Activated naive CD4-positive, alpha-beta T cell treated with anti-CD3 and anti-CD28 coated beads, Interleukin-2, amount 50 U/mL, for 72 hours (primary cell): ENCODE measurements at regions not wholly inside any gene's neighbourhood (a gene's known extent, or its start where the extent isn't known, plus 50 kb on each side); places are given as distances from the start of the nearest gene placed in this dataset.
"Not testable (repeated sequence)": the region's sequence is repeated elsewhere in the genome, so short reads cannot be mapped to it uniquely, and the experiment has no call there.

Source experiments
- ATAC-seq, 2 donors: fragments of 150-1000 bp; cut with Tn5 transposase; 2 replicates each; pipeline ENCODE4 v1.10.0; 2021; ENCODE audit warnings: mild to moderate bottlenecking in 2 of 2, moderate library complexity in 2 of 2
- DNase-seq, 2 donors: peaks; one replicate each; pipeline ENCODE4 v3.0.0; 2021 to 2022; ENCODE audit warnings: low spot score in 2 of 2
- H3K27ac Mint-ChIP-seq, 2 donors: one replicate each; pipeline ENCODE4 v1.8.0; 2022; ENCODE audit warnings: mild to moderate bottlenecking in 2 of 2, mixed read lengths in 2 of 2
- H3K36me3 Mint-ChIP-seq, 2 donors: one replicate each; pipeline ENCODE4 v1.8.0; 2022; ENCODE audit warnings: mixed read lengths in 2 of 2
- H3K9me3 Mint-ChIP-seq, 2 donors: one replicate each; pipeline ENCODE4 v1.8.0; 2022; ENCODE audit warnings: mixed read lengths in 2 of 2

DNA sequence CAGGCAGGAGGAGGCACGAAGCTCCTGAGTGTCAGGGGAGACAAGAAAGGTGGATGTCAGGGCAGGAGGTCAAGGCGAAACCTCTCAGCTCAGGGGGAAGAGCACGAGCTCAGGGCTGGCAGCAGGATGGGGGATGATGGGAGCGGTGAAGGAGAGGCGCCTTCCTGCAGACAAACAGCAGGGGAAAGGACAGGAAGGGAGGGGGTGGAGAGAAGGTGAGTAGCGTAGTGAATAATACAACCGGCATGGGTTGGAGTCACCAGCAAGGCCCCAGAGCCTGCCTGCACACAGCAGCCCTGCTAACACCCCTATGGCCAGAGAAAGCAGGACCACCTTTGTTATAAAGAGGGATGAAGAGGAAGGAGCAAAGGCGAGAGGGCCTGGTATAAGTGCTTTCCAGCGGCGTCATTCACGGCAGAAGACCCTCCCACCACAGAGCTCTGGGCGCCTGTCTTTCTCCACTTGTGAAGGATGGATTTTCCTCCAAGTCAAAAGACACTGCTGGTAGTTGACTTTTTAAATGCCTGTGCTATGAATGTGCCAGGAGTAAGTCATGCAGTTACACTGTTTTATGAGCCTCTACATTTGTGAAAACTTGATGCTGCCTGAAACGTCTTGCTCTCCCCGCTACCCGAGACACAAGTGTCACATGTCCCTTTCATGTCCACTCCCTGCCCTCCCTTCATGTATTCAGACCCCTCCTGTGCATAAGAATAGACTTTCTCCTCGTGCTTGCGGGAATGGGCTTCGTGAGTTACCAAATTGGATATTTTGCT lies 84.8 kb upstream of the IRX1 start:
- DNase-seq (no peak), ATAC-seq (no peak)
- Mint-ChIP-seq H3K27ac (no peak overlapping the region), H3K36me3 (peaks cover 0 to 6% of the 10 kb centered on the region in 2 donors), H3K9me3 (peaks cover 12 to 14% of the 10 kb centered on the region in 2 donors)

DNA sequence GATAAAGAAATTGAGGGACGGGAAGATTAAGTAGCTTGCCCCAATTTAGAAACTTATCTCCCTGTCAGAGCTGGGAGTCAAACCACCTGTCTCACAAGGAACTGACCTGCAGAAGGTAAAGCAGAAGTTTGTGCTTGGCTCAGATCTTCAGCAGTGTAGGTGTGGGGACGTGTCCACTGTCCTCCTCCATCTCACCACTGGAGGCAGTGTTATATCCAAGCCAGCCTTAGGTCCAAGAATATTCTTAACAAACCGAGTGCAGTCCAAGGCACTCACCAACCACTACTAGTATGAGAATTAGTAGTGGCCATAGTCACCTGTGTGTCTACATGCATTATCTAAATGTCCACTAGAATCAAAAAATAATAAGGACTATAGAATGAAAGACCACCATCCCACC lies 86.3 kb upstream of the IRX1 start:
- peaks cover 9 to 10% of the 10 kb centered on the region in 2 donors for H3K9me3 Mint-ChIP-seq
- DNase-seq (no peak), ATAC-seq (no peak)
- H3K27ac Mint-ChIP-seq = no peak overlapping the region
- peaks cover 0 to 6% of the 10 kb centered on the region in 2 donors for H3K36me3 Mint-ChIP-seq

DNA sequence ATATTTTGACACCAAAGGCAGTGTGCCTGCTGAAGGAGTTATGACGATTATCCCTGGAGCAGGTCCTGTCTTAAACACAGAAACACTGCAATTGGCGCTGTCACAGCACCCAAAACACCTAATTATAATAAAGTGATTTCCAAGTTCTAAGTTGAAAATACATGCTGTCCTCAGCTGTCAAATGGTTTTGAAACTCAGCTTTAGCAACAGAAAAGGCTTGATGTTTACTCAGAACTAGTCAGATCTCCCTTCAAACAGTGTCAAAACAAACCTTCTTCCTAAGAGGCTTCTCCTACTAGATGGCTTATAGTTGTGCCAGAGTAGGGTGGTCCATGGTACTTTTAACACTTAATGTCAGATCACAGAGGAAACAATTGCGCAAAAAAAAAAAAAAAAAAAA lies 87.2 kb upstream of the IRX1 start:
- Mint-ChIP-seq H3K27ac (no peak overlapping the region), H3K36me3 (peaks cover 0 to 6% of the 10 kb centered on the region in 2 donors), H3K9me3 (peaks cover 9 to 10% of the 10 kb centered on the region in 2 donors)
- no peak for DNase-seq
- no peak for ATAC-seq

DNA sequence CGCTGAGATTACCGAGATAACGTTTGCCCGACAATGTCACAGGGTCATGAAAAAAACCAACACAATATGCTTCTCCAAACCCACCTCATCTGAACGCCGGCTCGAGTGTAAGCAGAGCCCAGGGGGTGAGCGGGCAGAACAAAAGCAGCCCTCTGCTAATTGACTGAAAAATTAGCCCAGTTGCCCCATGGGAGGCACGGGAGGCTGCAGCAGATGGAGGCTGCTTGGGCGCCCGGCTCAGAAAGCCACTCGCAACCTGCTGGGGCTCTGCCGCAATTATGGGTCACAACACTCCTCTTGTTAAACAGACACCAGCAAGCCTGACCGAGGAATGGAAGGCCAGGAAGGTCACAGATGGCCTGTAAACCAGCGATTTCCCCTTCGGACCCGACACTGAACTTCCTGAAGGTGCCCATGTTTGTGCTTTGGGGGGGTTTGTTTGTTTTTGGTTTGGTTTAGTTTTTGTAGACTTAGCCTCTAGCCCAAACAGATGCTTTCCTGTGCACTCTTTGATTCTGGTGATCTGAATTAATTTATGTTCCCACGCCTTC lies 104.6 kb upstream of the IRX1 start:
- DNase-seq = no peak
- no peak for ATAC-seq
- Mint-ChIP-seq H3K9me3 (peaks cover 9 to 29% of the 10 kb centered on the region in 2 donors), H3K27ac (no peak overlapping the region), H3K36me3 (no peaks in the 10 kb centered on the region)

DNA sequence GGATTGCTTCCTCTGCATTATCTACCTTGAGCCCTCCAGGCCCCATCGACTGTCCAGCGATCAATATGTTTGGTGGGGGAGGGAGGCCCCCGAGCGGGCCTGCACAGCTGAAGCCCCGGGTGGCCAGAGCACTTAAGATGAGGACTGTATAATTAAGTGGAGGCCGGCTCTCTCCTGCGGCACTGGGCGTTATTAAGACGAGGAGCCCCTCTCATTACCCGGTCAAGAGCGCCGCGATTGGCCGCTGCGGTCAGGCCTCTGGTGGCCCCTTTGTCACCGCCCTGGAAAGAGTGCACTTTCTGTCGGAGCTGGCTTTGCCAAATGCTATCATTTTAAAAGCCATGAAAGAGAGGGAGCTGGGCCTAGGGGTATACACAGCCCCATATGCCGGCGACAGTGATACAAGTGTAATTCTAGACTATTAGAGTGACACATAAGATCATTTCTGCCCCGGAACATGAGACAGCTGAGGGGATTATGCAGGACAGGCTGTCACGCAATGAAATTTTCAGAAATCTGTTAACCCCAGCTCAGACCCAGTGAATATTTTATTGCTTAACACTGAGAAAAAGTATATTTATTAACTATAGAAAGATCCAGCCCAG lies 106.3 kb upstream of the IRX1 start:
- H3K27ac Mint-ChIP-seq = no peak overlapping the region
- ATAC-seq = no peak
- peaks cover 9 to 34% of the 10 kb centered on the region in 2 donors for H3K9me3 Mint-ChIP-seq
- DNase-seq = no peak
- H3K36me3 Mint-ChIP-seq = no peaks in the 10 kb centered on the region

DNA sequence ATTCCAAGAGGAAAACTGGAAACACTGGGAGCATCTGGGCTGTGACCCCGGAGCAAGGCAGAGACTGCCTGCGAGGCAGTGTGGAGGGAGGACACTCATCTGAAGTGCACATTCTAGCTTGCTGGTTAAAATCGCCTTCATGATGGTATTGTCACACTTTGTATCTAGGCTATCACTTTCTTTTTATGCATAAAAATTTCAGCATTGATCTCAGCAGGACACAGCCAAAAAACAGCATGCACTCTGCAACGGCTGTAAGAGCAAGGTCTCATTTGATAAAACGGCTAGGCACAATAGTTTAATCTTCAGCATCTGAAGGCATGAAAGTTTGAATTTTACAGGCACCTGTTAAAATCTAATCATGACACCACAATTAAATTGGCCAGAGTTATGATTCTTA lies 110.8 kb upstream of the IRX1 start:
- ATAC-seq = no peak
- DNase-seq = no peak
- H3K36me3 Mint-ChIP-seq = no peaks in the 10 kb centered on the region
- H3K9me3 Mint-ChIP-seq = peaks cover 12 to 27% of the 10 kb centered on the region in 2 donors
- H3K27ac Mint-ChIP-seq = no peak overlapping the region

DNA sequence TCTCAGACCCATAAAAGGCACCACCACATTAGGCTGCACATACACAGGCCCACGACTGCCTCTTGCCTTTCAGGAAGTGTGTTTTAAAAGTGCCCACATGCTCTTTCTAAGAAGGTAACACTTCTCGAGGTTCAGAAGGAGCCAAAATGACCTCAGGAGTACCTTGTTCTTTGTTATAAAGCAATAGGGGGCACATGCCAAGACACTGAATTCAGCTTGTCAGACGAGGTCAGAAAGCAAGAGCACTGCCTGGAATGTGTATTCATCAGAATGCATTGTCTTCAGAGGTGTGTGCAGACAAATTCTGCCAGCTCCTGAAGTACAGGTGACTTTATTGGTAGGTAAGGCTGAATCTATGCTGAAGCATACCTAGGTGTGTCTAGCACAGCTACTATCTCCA lies 114.5 kb upstream of the IRX1 start:
- no peak for ATAC-seq
- DNase-seq = no peak
- peaks cover 21 to 25% of the 10 kb centered on the region in 2 donors for H3K9me3 Mint-ChIP-seq
- no peak overlapping the region for H3K27ac Mint-ChIP-seq
- H3K36me3 Mint-ChIP-seq = no peaks in the 10 kb centered on the region

DNA sequence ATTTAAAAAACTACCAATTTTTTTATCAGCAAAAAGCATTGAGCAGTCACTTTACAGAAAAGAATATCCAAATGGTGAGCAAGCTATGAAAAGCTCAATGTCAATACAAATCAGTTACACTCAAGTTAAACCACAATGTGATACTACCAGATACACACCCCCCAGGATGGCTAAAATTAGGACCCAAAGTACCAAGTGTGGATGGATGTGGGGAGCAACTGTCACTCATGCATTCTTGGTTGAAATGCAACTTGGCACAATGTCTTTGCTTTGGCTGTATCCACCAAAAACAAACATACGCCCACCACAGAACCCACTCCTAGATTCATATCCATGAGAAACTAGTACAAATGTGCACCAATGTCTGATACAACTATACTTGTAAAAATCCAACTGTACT lies 120.0 kb upstream of the IRX1 start:
- Mint-ChIP-seq H3K27ac (no peak overlapping the region), H3K36me3 (no peaks in the 10 kb centered on the region), H3K9me3 (peaks cover 8 to 17% of the 10 kb centered on the region in 2 donors)
- ATAC-seq (no peak), DNase-seq (no peak)

DNA sequence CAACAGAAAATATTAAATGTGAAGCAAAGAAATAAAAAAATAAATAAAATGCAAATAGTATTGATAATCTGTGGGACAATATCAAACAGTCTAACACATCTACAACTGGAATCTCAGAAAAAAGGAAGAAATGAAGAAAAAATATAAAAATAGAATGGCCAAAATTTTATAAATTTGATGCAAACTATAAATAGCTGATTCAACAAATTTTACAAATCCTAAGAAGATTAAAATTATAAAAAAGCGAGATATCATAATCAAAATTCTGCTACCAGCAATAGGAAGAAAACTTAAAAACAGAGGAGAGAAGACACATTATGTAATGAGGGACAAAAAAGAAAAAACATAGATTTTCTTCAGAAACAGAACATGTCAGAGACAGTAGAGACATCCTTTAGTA lies 129.2 kb upstream of the IRX1 start:
- Mint-ChIP-seq H3K9me3 (peaks cover 0 to 9% of the 10 kb centered on the region in 2 donors), H3K27ac (no peak overlapping the region), H3K36me3 (no peaks in the 10 kb centered on the region)
- DNase-seq (no peak), ATAC-seq (no peak)

DNA sequence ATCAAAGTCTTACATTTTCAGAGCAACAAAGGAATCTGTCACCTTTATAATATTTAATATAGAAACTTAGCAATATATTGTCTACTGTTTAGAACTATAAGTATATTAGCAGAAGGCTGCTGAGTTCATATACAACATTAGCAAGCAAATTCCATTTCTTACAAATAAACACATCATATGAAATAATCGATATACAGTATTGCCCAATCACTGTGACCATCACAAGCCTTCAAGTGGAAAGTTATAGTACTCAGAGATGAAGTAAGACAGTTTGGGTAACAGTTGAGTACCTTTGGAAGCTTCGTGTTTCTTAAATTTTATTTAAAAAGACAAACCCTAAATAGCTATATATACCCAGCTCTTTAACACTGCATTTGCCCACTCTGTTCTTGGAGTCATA lies 135.2 kb upstream of the IRX1 start:
- peaks cover 6 to 12% of the 10 kb centered on the region in 2 donors for H3K9me3 Mint-ChIP-seq
- H3K27ac Mint-ChIP-seq = no peak overlapping the region
- H3K36me3 Mint-ChIP-seq = no peaks in the 10 kb centered on the region
- DNase-seq (no peak), ATAC-seq (no peak)

DNA sequence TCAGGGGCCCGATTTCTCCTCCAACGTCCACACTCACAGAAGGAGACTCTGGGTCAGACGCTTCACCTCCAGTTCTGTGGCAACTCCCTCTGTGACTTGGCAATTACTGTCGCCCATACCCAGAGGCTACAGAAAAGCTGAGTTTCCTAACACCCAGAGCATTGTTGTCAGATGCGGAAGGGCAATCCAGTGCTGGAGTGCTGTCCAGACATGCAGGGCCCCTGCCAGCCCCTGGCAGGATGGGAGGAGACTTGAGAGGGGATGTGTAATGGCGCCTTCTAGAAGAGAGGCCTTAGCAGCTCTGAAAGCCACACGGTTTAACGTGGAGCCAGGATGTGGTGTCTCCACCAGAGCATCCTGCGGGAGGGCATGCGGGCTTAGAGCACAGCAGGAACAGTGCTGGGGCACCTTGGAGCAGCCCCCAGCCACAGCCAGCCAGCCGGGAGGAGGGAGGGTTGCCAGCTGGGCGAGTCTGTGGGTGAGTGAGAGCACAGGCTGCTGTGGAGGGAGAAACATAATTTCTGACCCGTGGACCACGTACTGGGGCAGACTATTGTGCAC lies 139.4 kb upstream of the IRX1 start:
- H3K36me3 Mint-ChIP-seq = no peaks in the 10 kb centered on the region
- no peak for ATAC-seq
- no peak overlapping the region for H3K27ac Mint-ChIP-seq

DNA sequence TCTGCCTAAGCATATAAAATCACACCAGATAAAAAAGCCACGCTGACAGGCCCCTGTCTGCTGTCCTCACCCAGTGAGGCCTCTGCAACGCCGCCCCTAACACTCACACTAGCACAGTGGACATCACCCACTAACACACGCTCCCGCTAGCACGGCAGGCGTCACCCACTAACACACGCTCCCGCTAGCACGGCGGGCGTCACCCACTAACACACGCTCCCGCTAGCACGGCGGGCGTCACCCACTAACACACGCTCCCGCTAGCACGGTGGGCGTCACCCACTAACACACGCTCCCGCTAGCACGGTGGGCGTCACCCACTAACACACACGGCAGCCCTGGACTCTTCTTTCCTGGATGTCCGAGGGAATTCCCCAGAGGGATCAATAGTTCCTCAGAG lies 141.6 kb upstream of the IRX1 start:
- H3K9me3 Mint-ChIP-seq = peaks cover 10 to 11% of the 10 kb centered on the region in 2 donors
- ATAC-seq, H3K27ac Mint-ChIP-seq, H3K36me3 Mint-ChIP-seq, DNase-seq: not testable (repeated sequence)

More for the DNA sequence above, 139.4 kb upstream of the IRX1 start:
- H3K9me3 Mint-ChIP-seq = peaks cover 10 to 11% of the 10 kb centered on the region in 2 donors
- no peak for DNase-seq

DNA sequence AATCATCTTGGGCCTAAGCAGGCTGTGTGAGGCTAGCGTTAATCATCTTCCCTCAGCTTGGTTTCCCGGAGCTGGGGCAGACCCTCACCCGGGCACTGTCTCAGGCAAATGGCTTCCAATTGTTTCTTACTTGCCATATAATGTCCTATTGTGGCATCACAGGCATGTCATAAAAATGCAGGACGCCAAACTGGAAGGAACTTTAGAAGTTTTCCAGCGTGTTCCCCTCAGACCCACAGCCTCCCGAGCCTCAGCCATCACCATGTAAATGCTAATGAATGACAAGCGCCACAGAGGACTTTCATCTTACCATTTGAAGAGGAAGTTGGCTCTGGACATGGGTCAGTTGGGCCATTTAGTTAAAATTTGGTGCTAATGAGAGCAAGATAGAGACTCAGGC lies 143.0 kb upstream of the IRX1 start:
- Mint-ChIP-seq H3K36me3 (no peaks in the 10 kb centered on the region), H3K27ac (no peak overlapping the region), H3K9me3 (peaks cover 10 to 11% of the 10 kb centered on the region in 2 donors)
- DNase-seq (no peak), ATAC-seq (no peak)

DNA sequence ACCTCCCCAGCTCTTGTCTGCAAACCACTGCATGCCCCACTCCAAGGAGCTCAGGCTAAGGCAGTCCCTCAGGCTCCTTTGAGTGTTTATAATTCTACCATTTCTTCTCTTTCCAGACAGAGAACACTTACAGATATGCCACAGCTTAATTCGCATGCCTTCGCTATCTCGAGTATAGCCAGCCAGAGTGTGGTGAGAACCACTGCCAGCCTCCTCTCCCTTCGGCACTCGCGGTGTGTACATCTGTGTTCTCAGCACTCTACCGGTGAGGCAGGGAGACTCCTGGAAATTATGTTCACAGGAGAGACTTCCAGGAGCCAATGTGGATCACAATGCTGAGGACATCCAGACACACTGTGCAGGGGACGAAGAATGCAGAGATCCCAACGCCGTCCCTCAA lies 143.7 kb upstream of the IRX1 start:
- Mint-ChIP-seq H3K9me3 (peaks cover 14 to 15% of the 10 kb centered on the region in 2 donors), H3K36me3 (no peaks in the 10 kb centered on the region), H3K27ac (no peak overlapping the region)
- DNase-seq (no peak), ATAC-seq (no peak)

DNA sequence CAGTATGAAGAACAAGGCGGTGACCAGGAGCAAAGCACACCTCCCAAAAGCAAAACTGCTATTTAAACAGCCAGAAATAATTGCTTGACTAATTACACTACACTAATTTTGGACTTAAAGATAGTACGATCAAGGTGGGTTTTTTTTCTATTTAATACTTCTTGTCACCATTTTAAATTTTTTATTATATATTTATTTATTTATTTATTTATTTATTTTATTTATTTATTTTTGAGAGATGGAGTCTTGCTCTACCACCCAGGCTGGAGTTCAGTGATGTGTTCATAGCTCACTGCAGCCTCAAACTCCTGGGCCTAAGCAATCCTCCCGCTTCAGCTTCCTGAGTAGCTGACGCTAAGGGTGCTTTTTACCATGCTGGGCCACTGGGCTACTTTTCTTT lies 146.2 kb upstream of the IRX1 start:
- DNase-seq = no peak
- Mint-ChIP-seq H3K36me3 (no peaks in the 10 kb centered on the region), H3K9me3 (peaks cover 10 to 14% of the 10 kb centered on the region in 2 donors), H3K27ac (no peak overlapping the region)
- no peak for ATAC-seq

DNA sequence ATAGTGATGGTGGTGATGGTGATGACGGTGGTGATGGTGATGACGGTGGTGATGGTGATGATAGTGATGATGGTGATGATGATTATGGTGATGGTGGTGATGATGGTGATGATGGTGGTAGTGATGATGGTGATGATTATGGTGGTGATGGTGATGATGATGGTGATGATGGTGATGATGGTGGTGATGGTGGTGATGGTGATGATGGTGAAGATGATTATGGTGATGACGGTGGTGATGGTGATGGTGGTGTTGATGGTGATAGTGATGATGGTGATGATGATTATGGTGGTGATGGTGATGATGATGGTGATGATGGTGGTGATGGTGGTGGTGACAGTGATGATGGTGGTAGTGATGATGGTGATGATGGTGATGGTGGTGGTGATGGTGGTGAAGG lies 149.2 kb upstream of the IRX1 start:
- no peak overlapping the region for H3K27ac Mint-ChIP-seq
- no peak for ATAC-seq
- no peak for DNase-seq
- no peaks in the 10 kb centered on the region for H3K36me3 Mint-ChIP-seq
- peaks cover 9 to 10% of the 10 kb centered on the region in 2 donors for H3K9me3 Mint-ChIP-seq

DNA sequence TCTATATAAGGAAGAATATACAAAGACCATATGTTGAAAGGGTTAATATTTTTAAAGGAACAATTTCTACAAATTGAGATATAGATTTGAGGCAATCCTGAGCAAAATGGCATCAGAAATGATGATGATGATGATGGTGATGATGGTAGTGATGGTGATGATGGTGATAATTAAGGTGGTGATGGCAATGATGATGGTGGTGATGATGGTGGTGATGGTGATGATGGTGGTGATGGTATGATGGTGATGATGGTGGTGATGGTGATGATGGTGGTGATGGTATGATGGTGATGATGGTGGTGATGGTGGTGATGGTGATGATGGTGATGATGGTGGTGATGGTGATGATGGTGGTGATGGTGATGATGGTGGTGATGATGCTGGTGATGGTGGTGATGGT lies 150.1 kb upstream of the IRX1 start:
- H3K36me3 Mint-ChIP-seq, H3K27ac Mint-ChIP-seq, ATAC-seq, H3K9me3 Mint-ChIP-seq, DNase-seq: not testable (repeated sequence)
